NAMALWA (cell line): ENCODE measurements at regions not wholly inside any gene's neighbourhood (a gene's known extent, or its start where the extent isn't known, plus 50 kb on each side); places are given as distances from the start of the nearest gene placed in this dataset.
"Not testable (repeated sequence)": the region's sequence is repeated elsewhere in the genome, so short reads cannot be mapped to it uniquely, and the experiment has no call there.

Experiments used
- DNase-seq: peaks from one replicate; pipeline ENCODE4 v3.0.0-alpha.2; 2015; ENCODE audit warnings: low spot score

DNA sequence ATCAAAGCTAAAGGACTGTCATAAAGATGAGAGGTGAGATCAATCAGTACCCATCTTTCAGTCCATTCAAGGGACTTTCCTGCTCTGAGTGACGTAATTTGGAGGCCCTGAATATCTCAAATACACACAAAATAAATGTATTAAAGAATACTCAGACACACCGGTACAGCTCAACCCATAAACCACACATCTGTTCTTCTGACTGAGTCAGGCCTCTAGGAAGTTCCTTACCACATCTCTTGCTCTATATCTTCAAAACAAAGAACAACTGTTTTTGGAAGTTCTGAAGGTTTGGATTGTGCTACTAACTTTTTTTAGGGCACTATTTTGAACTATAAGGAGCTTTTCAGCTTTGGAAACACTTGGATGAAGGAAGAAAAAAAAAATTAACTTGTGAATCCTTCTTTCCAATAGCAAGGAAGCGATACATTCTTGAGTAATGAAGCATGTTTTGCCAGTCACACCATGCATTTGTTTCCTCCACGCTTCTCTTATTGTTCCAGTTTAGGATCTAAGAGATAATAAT, 866.5 kb upstream of the VRK2 start:
- no peak for DNase-seq

DNA sequence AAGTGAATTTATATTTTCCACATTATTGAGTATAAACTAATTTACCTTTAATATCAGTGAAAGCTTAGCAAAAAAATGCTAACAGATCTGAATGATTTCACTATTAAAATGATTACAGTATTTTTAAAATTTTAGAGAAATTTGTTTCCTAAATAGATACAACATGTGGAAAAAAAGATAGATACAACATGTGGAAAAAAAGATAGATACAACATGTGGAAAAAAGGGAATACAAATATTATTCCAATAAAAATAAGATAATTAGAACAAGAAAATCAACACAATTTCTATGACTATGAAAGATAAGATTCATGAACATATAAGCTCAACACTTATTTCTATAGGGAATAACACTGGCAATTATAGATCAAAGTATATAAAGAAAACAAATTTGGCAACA, 865.9 kb upstream of the VRK2 start:
- no peak for DNase-seq

DNA sequence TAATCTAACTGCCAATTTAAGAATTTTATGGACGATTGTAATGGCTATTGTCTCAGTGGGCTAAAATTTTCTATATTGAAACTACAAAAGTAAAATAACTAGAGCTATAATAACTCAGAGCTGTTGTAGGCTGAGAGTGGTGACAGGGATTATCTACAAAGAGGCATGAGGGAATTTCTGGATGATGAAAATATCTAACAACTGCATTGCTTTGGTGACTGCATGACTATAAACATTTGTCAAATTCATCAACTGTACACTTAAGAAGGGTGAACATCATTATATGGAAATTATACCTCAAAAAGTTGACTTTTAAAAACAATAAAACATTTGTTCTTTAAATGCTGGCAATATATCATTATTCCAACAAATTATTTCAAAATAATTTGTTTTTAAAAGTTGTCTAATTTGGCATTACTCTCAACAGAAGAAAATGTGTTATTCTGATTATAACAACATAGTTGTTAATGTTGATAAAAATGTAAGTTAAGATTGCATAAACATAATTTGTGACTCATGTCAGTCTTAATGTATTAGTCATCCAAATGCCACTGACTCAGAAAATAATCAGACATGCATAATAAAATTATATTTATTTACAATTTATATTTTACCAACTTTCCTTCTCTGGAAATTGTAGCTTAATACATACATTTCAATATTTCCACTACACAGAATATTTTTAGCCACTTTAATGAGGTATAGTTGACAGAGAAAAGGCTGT, 865.1 kb upstream of the VRK2 start:
- no peak for DNase-seq

DNA sequence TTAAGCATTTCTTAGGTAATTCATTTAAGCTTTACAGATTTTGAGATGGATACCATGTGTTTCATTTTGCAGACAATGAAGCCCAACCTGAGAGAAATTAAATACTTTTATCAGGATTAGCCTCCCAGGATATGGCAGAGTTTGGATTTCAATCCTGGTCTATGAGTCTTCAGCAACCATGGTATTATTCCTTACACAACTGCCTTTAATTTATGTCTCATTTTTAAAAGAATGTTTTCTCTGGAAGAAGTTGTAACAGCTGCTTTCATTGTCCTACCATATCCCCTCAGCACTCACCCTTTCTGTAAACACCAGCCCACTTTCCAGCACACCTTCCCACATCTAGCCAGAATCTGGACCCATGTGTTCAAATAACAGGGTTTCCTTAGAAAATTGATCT, 863.7 kb upstream of the VRK2 start:
- no peak for DNase-seq

DNA sequence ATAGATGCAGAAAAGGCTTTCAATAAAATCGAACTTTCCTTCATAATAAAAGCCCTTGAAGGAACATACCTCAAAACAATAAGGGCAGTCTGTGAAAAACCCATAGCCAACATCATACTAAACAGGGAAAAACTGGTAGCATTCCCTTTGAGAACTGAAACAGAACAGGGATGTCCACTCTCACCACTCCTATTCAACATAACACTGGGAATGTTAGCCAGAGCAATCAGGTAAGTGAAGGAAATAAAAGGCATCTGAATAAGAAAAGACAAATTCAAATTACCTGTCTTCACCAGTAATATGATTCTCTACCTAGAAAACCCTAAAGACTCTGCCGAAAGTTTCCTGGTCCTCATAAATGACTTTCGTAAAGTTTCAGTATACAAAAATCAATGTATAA, 861.0 kb upstream of the VRK2 start:
- DNase-seq = no peak

DNA sequence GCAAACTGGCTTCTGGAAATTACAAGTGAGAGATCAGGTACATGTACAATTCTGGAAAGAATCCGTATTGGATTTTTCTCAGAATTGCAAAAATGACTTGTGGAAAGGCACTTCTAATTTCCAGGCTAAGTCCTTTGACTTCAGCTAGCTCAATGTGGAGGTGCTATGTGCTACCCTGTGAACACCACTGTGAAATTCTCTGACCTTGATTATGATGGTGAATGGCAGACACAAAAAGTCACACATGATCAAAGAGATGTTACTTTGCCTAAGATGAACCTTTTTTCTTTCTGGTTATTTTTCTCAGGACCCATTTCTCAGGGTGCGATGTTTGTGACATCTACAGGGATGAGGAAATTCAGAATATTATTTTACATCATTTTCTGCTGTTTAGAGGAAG, 856.6 kb upstream of the VRK2 start:
- peak; percentile 15 for DNase-seq

DNA sequence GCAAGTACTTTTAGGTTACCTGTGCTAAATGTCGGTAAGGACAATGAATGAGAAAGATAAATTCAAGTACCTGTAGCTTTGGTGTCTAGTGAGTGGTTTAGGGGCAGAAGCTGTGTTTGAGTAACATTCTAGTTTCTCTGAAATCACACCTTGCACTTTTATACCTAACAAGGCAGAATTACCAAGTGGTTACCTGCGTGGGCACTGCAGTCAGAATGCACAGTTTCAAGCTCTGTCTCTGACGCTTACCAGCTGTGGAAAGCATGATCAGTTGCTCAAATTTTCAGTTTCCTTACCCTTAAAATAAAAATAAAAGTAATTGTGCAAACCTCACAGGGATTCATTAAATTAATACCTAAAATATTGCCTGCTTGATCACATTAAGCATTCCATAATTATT, 846.9 kb upstream of the VRK2 start:
- no peak for DNase-seq

DNA sequence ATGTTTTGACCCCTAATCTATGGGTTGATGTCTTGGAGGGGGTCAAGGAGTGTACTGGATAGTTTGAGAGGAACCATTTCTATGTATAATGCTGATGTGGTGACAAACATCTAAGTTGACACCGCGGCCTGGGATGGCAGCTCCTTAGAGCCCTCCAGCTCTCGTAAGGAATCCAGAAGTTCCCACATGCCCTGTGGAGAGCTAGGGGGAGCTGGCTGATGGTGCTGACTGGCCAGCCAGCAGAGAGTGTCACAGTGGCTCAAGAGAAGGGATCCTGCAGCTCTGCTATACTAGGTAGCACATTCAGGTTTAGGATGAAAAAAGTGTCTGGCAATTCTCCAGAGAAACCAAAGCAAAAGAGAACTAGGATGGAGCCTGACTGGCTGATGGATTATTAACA, 842.2 kb upstream of the VRK2 start:
- DNase-seq = no peak

DNA sequence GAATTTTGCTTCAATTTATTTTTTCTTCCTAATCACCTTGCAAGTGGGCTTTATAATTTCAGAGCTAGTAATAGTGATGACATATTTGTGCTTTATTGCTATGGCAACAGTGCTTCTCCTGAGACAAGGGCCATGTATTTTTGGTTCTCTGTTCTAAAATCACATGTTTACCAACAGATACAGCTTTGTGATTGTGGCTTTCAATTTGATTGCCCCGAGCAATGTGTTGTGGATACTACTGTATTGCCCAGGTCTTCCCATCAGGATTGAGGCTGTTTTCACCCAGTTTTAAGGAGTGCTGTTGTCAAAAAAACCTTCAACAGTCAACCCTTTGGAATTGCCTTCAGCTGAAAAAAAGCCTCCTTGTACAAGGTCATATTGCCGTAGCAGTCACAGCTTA, 841.4 kb upstream of the VRK2 start:
- no peak for DNase-seq

DNA sequence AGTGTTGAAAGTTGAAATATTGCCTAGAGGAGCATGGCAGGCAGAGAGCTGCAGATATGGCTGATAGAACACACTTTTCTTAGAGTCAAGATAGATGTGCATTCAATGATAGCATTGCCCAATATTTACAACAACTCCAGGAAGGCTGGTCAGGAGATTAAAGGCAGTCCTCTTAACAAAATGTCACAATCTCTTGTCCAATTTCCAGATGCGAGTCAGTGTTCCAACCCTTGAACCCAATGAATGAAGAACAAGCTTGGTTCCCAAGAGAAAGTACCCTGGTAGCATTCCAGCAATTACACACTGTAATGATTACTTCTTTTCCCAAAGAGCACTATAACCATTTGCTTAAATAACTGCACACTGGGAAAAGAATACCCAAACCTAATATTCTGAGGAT, 839.4 kb upstream of the VRK2 start:
- no peak for DNase-seq

DNA sequence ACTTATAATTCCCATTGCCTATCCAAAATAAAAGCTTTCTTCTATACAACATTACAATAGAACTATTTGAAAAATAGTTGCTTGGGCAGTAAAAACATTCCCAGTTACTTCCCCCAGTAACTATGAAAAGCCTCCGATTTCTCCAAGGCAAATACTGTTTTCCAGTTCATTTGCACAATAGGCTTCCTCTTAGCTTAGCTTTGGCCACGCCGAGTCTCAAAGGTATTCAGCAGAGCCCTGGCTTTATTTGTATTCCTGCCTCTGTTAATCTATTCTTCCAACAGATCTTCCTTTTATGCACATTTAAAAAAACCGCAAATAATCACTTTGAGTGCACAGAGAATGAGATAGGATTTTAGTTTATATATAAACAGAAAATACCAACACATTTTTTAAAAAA, 836.8 kb upstream of the VRK2 start:
- no peak for DNase-seq

DNA sequence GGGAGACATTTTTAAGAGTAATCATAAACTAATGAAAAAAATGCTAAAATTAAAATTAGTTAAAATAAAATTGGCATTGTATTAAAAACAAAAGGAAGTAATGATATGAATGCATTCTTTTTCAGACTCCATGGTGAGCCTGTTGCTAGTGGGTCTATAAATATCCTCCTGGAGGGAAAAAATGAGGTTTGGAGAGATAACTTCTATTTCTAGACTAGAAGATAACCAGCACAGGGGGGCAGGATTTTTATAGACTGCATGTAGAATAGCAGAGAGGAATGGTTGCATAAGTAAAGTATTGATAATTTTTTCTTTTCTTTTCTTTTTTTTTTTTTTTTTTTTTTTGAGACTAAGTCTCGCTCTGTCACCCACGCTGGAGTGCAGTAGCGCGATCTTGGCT, 835.8 kb upstream of the VRK2 start:
- no peak for DNase-seq

DNA sequence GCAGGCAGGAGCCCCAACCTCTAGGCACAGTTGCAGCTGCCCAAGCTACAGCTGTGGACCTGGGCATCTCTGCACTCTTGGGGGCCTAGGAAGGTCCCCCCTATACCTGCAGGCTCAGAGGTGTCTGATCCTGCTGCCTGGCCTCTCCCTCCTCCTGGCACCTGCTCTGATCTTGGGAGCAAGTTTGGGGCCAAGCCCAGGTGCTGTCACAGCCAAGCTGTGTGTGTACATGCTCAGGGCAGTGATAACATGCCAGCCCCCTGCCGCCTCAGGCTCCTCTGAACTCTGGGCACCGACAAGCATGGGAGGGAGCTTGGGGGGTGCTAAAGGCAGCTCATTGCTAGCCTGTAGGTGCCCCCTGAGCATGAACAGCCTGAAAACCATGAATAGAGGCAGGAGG, 829.6 kb upstream of the VRK2 start:
- DNase-seq = no peak

DNA sequence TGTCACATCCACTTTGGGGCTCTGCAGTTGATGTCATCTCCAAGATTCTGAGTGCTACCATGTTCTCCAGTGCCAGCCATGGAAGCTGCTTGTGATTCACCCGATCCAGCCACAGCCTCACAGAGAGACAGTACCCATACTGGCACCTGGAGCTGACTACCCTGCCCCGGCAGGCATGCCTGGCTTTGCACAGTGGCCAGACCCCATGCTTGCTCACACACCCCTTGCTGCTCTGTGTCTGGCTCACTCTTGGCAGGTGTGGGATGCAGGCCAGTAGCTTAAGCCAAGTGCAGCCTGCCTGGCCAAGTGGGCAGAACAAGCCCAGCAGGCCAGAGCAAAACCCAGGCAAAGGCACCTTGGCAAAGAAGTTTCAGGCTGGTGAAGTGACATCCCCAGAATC, 828.4 kb upstream of the VRK2 start:
- no peak for DNase-seq

DNA sequence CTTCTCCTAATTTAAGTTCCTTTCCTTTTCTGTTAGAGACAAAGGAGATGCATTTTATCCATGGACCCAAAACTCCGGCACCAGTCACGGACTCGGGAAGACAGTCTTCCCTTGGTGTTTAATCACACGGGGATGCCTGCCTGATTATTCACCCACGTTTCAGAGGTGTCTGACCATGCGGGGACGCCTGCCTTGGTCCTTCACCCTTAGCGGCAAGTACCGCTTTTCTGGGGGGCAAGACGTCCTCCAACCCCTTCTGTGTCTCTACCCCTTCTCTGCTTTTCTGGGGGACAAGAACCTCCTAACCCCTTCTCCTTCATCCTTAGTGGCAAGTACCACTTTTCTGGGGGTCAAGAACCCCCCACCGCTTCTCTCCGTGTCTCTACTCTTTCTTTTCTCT, 816.9 kb upstream of the VRK2 start:
- not testable (repeated sequence) for DNase-seq

DNA sequence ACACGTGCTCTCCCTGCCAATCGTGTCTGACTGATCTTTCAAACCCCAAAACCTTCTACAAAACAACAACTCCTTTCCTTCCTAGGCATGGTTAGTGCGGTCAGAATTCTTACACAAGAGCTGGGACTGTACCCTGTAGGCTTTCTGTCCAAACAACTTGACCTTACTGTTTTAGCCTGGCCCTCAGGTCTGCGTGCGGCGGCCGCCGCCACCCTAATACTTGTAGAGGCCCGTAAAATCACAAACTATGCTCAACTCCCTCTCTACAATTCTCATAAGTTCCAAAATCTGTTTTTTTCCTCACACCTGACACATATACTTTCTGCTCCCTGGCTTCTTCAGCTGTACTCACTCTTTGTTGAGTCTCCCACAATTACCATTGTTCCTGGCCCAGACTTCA, 814.3 kb upstream of the VRK2 start:
- not testable (repeated sequence) for DNase-seq

DNA sequence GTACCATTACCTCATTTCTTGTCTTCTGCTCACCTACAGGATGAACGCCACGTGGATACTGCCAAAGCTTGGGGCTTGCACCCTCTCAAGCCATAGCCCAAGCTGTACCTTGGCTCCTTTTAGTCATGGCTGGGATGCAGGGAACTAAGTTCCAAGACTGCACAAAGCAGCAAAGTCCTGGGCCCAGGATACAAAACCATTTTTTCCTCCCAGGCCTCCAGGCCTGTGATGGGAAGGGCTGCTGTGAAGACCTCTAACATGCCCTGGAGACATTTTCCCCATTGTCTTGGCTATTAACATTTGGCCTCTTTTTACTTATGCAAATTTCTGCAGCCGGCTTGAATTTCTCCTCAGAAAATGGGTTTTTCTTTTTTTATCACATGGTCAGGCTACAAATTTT, 795.1 kb upstream of the VRK2 start:
- DNase-seq = not testable (repeated sequence)

DNA sequence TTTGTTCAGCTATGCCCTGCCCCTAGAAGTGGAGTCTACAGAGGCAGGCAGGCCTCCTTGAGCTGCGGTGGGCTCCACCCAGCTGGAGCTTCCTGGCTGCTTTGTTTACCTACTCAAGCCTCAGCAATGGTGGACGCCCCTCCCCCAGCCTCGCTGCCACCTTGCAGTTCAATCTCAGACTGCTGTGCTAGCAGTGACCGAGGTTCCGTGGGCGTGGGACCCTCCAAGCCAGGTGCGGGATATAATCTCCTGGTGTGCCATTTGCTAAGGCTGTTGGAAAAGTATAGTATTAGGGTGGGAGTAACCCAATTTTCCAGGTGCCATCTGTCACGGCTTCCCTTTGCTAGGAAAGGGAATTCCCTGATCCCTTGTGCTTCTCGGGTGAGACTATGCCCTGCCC, 770.2 kb upstream of the VRK2 start:
- not testable (repeated sequence) for DNase-seq

DNA sequence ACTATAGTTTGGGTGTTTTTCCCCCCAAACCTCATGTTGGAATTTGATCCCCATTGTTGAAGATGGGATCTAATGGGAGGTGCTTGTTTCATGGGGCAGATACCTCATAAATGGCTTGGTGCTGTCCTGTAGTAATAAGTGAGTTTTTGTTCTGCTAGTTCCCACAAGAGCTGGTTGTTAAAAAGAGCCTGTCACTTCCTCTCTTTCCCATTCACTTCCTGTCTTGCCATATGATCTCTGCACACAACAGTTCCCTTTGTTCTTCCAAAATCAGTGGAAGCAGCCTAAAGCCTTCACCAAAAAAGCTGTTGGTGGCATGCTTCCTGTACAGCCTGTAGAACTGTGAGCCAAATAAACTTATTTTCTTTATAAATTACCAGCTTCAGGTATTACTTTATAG, 768.2 kb upstream of the VRK2 start:
- DNase-seq = no peak

DNA sequence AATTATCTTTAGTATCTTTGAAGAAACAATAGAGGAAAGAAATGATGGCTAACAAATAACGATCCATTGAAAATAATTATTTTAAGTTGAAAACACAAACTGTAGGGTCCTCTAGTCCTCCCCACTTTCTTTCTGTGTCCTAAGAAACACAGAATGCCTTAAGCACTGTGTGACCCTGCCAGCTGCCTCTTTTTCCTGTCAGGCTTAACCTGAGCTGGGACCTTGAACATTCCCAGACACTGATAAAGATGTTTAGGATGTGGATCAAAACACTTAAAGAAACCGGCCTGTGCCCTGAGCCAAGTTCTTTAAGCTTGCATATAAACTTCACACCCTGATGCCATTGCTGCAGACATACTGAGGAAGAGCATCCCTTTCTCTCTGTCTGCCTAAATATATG, 755.4 kb upstream of the VRK2 start:
- no peak for DNase-seq

DNA sequence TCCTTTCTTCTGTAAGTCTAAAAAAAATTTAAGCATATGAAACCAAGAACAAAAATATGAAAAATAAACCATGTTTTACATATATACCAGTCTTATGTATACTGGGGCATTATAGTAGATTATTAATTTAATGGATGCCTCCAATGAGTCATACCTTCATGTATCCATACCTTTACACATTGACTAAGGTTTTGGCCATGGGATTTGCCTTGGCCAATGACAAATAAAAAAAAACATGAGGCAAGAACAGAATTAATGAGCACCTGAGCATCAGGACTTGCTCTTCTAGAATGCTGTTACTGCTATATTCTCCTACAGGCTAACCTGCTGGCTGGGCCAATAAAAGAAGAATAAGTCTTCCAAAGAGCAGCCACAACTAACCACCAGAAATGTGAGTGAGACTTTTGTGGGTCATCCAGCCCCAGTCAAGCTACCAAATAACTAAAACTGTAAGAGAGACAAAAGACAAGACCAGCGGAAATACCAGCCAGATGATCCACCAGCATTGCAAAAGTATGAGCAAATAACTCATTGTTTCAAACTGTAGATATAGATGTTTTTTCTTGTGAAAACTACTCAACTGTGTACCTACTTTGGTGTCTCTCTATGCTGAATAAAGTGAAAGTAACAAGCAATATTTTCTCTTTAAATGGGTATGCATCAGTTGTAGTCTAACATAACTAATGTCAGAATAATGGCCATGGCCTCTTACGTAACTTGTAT, 749.6 kb upstream of the VRK2 start:
- DNase-seq = no peak

DNA sequence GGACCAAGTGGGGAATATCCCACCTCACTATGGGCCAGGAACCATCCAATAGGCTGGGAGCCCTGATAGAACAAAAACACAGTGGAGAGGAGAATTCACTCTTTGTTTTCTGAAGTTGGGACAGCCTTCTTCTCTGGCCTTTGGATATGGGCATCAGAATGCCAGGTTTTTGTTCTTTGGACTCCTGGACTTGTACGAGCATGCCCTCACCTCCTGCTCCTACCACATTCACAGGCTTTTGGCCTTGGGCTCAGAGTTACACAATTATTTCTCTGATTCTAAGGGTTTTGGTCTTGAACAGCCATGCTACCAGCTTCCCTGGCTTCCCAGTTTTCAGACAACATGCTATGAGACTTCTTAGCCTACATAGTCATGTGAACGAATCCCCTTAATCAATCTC, 732.9 kb upstream of the VRK2 start:
- DNase-seq = no peak

DNA sequence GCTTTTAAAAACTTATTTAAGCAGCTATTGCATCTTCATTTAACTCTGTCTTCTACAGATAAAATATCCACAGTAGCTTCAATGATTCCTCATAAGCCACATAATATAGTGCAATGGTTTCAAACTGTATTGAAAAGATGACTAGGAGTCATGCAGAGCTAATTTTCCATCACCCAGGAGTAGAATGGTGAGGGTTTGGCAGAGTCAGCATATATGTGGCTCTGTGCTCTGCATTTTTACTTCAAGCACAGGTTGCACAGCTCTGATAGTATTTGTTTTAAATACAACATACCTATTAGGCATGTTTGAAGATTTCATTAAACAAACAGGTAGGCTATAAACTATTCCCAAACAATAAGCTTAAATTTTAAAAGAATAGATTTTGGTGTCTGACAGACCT, 731.9 kb upstream of the VRK2 start:
- no peak for DNase-seq

DNA sequence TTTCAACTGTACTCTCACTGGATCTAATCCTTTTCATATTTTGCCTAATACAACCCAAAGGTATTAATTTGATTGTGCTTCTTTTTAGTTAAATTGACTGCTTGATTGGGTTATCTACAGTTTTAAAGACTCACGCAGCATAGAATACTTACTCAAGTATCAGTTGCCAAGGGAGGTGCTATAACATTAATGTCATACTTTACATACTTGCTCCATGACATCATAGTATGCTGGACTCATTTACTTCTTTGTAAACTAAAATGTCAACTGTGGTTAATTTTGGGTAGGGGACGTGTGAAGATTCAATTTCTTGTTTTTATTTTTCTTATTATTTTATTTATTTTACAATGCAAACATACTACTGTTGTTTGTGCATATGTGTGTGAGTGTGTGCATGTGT, 716.2 kb upstream of the VRK2 start:
- DNase-seq = no peak
